IMR-90 (cell line): ENCODE measurements at regions not wholly inside any gene's neighbourhood (a gene's known extent, or its start where the extent isn't known, plus 50 kb on each side); places are given as distances from the start of the nearest gene placed in this dataset.

Source experiments
- ATAC-seq: fragments of 200-7000 bp; cut with Tn5 transposase; 2 replicates; pipeline ENCODE4 v1.9.1; 2020; ENCODE audit warnings: low read depth, mild to moderate bottlenecking, moderate library complexity
- BruUV-seq: library from RNA; stranded (reverse); fragments of 400-500 nt; replicated peaks from 2 replicates; lab custom pipeline; 2021; lab: Mats Ljungman, UMichigan
- CTCF ChIA-PET: fragments of 300-600 bp; formaldehyde crosslinking; extraction: SDS; loops from one replicate; lab custom pipeline; 2021; ENCODE audit warnings: antibody characterized with exemption; lab: Yijun Ruan, JAX
- POLR2A ChIA-PET: fragments of 300-600 bp; sonication (Branson Sonifier 250); formaldehyde crosslinking; loops from one replicate; lab custom pipeline; 2022; ENCODE audit warnings: antibody characterized with exemption; ENCODE audit not compliant: unreplicated experiment; lab: Charles Lee
- DNase-seq: peaks from one replicate; pipeline ENCODE4 v3.0.0; 2013
- H2AFZ ChIP-seq: replicated peaks from 2 replicates; pipeline ENCODE3; 2013; ENCODE audit warnings: low read length, mild to moderate bottlenecking; ENCODE audit not compliant: poor library complexity
- H2AK5ac ChIP-seq: 2 replicates; pipeline ENCODE4 v1.6.1; 2013; ENCODE audit warnings: low read depth, low read length, inconsistent platforms
- H2AK9ac ChIP-seq: replicated peaks from 2 replicates; pipeline ENCODE3; 2013; ENCODE audit warnings: mild to moderate bottlenecking, low read depth, low read length, moderate library complexity; ENCODE audit not compliant: poor library complexity
- H2BK120ac ChIP-seq: 2 replicates; pipeline ENCODE4 v1.6.1; 2013; ENCODE audit warnings: low read depth, low read length, inconsistent platforms
- H2BK15ac ChIP-seq: 3 replicates; pipeline ENCODE4 v1.6.1; 2013; ENCODE audit warnings: low read depth, low read length, inconsistent platforms
- H2BK20ac ChIP-seq: 2 replicates; pipeline ENCODE4 v1.6.1; 2013; ENCODE audit warnings: low read depth, mild to moderate bottlenecking, inconsistent platforms, low read length, moderate library complexity
- H2BK5ac ChIP-seq: 2 replicates; pipeline ENCODE4 v1.6.1; 2013; ENCODE audit warnings: mild to moderate bottlenecking, low read depth, low read length, inconsistent platforms; ENCODE audit not compliant: poor library complexity, severe bottlenecking
- H3K14ac ChIP-seq: replicated peaks from 2 replicates; pipeline ENCODE4 v1.6.1; 2013; ENCODE audit warnings: low read depth, low read length, inconsistent platforms
- H3K18ac ChIP-seq: 2 replicates; pipeline ENCODE4 v1.6.1; 2013; ENCODE audit warnings: low read depth, low read length, control low read depth
- H3K23ac ChIP-seq: 2 replicates; pipeline ENCODE4 v1.6.1; 2013; ENCODE audit warnings: low read depth, low read length, inconsistent platforms
- H3K27ac ChIP-seq: 2 replicates; pipeline ENCODE4 v1.5.1; 2013; ENCODE audit warnings: mild to moderate bottlenecking, control low read depth, low read length; ENCODE audit not compliant: insufficient read depth
- H3K27me3 ChIP-seq: 2 replicates; pipeline ENCODE4 v1.6.1; 2013; ENCODE audit warnings: low read length; ENCODE audit not compliant: control insufficient read depth, insufficient read depth
- H3K36me3 ChIP-seq: 2 replicates; pipeline ENCODE4 v1.6.1; 2013; ENCODE audit warnings: low read length, mixed read lengths; ENCODE audit not compliant: control insufficient read depth, insufficient read depth
- H3K4ac ChIP-seq: 2 replicates; pipeline ENCODE4 v1.6.1; 2013; ENCODE audit warnings: low read depth, low read length, inconsistent platforms
- H3K4me1 ChIP-seq: 2 replicates; pipeline ENCODE4 v1.6.1; 2013; ENCODE audit warnings: low read length, mixed read lengths; ENCODE audit not compliant: control insufficient read depth, insufficient read depth
- H3K4me2 ChIP-seq: 2 replicates; pipeline ENCODE4 v1.6.1; 2013; ENCODE audit warnings: low read depth, mild to moderate bottlenecking, control low read depth, low read length, moderate library complexity
- H3K4me3 ChIP-seq: 2 replicates; pipeline ENCODE4 v1.5.1; 2013; ENCODE audit warnings: low read depth, mild to moderate bottlenecking, control low read depth, low read length, moderate library complexity; ENCODE audit not compliant: insufficient read depth
- H3K56ac ChIP-seq: 2 replicates; pipeline ENCODE4 v1.6.1; 2013; ENCODE audit warnings: low read length, inconsistent platforms; ENCODE audit not compliant: insufficient read depth; ENCODE audit errors: extremely low read depth
- H3K79me1 ChIP-seq, 2 experiments: 2 replicates each; pipeline ENCODE4 v1.6.1; 2013; ENCODE audit warnings: low read length in 2 of 2, inconsistent platforms in 1 of 2, low read depth in 1 of 2
- H3K9ac ChIP-seq: 2 replicates; pipeline ENCODE4 v1.6.1; 2013; ENCODE audit warnings: low read depth, low read length, control low read depth
- H3K9me1 ChIP-seq: 2 replicates; pipeline ENCODE4 v1.6.1; 2013; ENCODE audit warnings: low read length, inconsistent platforms; ENCODE audit not compliant: insufficient read depth
- H3K9me3 ChIP-seq: 2 replicates; pipeline ENCODE4 v1.6.1; 2013; ENCODE audit warnings: low read length; ENCODE audit not compliant: control insufficient read depth, insufficient read depth
- H4K20me1 ChIP-seq: 2 replicates; pipeline ENCODE4 v1.6.1; 2013; ENCODE audit warnings: low read length, inconsistent platforms; ENCODE audit not compliant: insufficient read depth
- H4K5ac ChIP-seq: 2 replicates; pipeline ENCODE4 v1.6.1; 2013; ENCODE audit warnings: mild to moderate bottlenecking, low read depth, low read length, control low read depth
- H4K8ac ChIP-seq, 2 experiments: 2 replicates each; pipeline ENCODE4 v1.6.1; 2013; ENCODE audit warnings: low read depth in 2 of 2, low read length in 2 of 2, control low read depth in 1 of 2, inconsistent platforms in 1 of 2
- H4K91ac ChIP-seq: 2 replicates; pipeline ENCODE4 v1.6.1; 2013; ENCODE audit warnings: low read depth, low read length, inconsistent platforms; ENCODE audit not compliant: insufficient read depth
- CEBPB ChIP-seq: IDR thresholded peaks from 2 replicates; pipeline ENCODE4 v1.6.1; 2012; ENCODE audit warnings: low read depth, low read length, improper control_type of control experiment
- CHD1 ChIP-seq: IDR thresholded peaks from 2 replicates; pipeline ENCODE4 v1.6.1; 2012; ENCODE audit warnings: low read depth, low read length, improper control_type of control experiment
- CTCF ChIP-seq: conservative IDR thresholded peaks from 2 replicates; pipeline ENCODE4 v1.5.1; 2012; ENCODE audit warnings: mild to moderate bottlenecking, low read depth, low read length, improper control_type of control experiment
- FOS ChIP-seq: fragments of 150-350 bp; IDR thresholded peaks from 2 replicates; pipeline ENCODE4 v1.6.1; 2016; ENCODE audit warnings: low read depth, low read length
- MAFK ChIP-seq: IDR thresholded peaks from 2 replicates; pipeline ENCODE4 v1.6.1; 2012; ENCODE audit warnings: low read depth, low read length, improper control_type of control experiment
- MAZ ChIP-seq: IDR thresholded peaks from 2 replicates; pipeline ENCODE4 v1.6.1; 2012; ENCODE audit warnings: low read depth, mild to moderate bottlenecking, low read length, improper control_type of control experiment, moderate library complexity, borderline replicate concordance
- MXI1 ChIP-seq: IDR thresholded peaks from 2 replicates; pipeline ENCODE4 v1.6.1; 2012; ENCODE audit warnings: low read depth, mild to moderate bottlenecking, low read length, moderate library complexity, borderline replicate concordance
- NFE2L2 ChIP-seq: fragments of 150-350 bp; IDR thresholded peaks from 2 replicates; pipeline ENCODE4 v1.6.1; 2016; ENCODE audit warnings: low read depth, mild to moderate bottlenecking, low read length
- POLR2A ChIP-seq: IDR thresholded peaks from 2 replicates; pipeline ENCODE4 v1.6.1; 2012; ENCODE audit warnings: mild to moderate bottlenecking, low read depth, low read length
- RAD21 ChIP-seq: IDR thresholded peaks from 2 replicates; pipeline ENCODE4 v1.6.1; 2012; ENCODE audit warnings: low read length, improper control_type of control experiment
- RCOR1 ChIP-seq: IDR thresholded peaks from 2 replicates; pipeline ENCODE4 v1.6.1; 2012; ENCODE audit warnings: mild to moderate bottlenecking, low read length, improper control_type of control experiment; ENCODE audit not compliant: insufficient replicate concordance
- SMC3 ChIP-seq: fragments of 150-350 bp; IDR thresholded peaks from 2 replicates; pipeline ENCODE4 v1.6.1; 2016; ENCODE audit warnings: low read depth, mild to moderate bottlenecking, antibody characterized with exemption, low read length, moderate library complexity
- WGBS, 2 experiments: methylation state at CpG; one replicate each; pipeline versions ENCODE4 v1.1.5 to v1.1.7; 2013; ENCODE audit warnings: missing lambda C conversion rate in 2 of 2; ENCODE audit not compliant: insufficient read length in 1 of 2; ENCODE audit errors: extremely low coverage in 2 of 2; 5-methylcytosine and 5-hydroxymethylcytosine counted together
- dilution Hi-C: fragments of 300-500 bp; cut with HindIII; formaldehyde crosslinking; loops from one replicate; pipeline ENCODE4 v1.14.3; 2018; ENCODE audit warnings: low sequenced_read_pairs; ENCODE audit not compliant: unreplicated experiment
- in situ Hi-C: fragments of 300-500 bp; cut with MboI; formaldehyde crosslinking; loops from 3 replicates; pipeline ENCODE4 v1.14.3; 2019; ENCODE audit warnings: low sequenced_read_pairs, inconsistent platforms, mixed read lengths
- intact Hi-C: fragments of 100-400 bp; cut with micrococcal nuclease; formaldehyde crosslinking; loops from 2 replicates; pipeline ENCODE4 v1.10.0; 2022
- TF ChIP-seq, protein P1 (sequence below): fragments of 150-350 bp; IDR thresholded peaks from 2 replicates; pipeline ENCODE4 v1.6.1; 2017; ENCODE audit warnings: mild to moderate bottlenecking, antibody characterized with exemption, low read length, low read depth

GRCh38 chr2:145080426-145080825 lies 560.5 kb upstream of the ZEB2 start:
- in situ Hi-C loops, result no loop called here
- CTCF ChIA-PET, result interaction anchor here (0.7 kb wide), 1 partner anchor 24 kb away, joined by 3 read pairs; no protein-coding TSS in a partner anchor
- BruUV-seq, result no TSS peak

More at GRCh38 chr2:145080426-145080825, 560.5 kb upstream of the ZEB2 start:
- H3K56ac ChIP-seq, result no peak overlapping the region
- H3K9ac ChIP-seq, result no peak overlapping the region
- no peak overlapping the region for H4K91ac ChIP-seq
- H3K27ac ChIP-seq, result no peak overlapping the region
- no peak overlapping the region for H2BK5ac ChIP-seq
- no peak overlapping the region for H2BK20ac ChIP-seq
- no peak overlapping the region for H2BK120ac ChIP-seq
- H3K18ac ChIP-seq, result no peak overlapping the region
- no peak overlapping the region for H3K4me3 ChIP-seq
- no peaks in the 10 kb centered on the region for H3K79me1 ChIP-seq
- DNase-seq, result no peak
- no peaks in the 10 kb centered on the region for H3K4me1 ChIP-seq
- no peak overlapping the region for H3K23ac ChIP-seq
- H3K9me1 ChIP-seq, result no peaks in the 10 kb centered on the region
- H4K20me1 ChIP-seq, result no peaks in the 10 kb centered on the region
- no peak overlapping the region for H2AK5ac ChIP-seq
- no CpG with 5 or more reads among the region's 1 CpG for WGBS, 2 experiments
- H4K8ac ChIP-seq, result no peak overlapping the region
- dilution Hi-C loops, result no loop called here
- intact Hi-C loops, result no loop called here
- no peak overlapping the region for H4K5ac ChIP-seq
- no peaks in the 10 kb centered on the region for H3K9me3 ChIP-seq
- no peak for ATAC-seq
- no peak overlapping the region for H3K4ac ChIP-seq
- H2AFZ ChIP-seq, result no peak overlapping the region
- H2AK9ac ChIP-seq, result no peak overlapping the region
- no peak for TF ChIP-seq FOS
- no peak for TF ChIP-seq MAZ
- TF ChIP-seq MXI1, result no peak
- TF ChIP-seq, protein P1, sequence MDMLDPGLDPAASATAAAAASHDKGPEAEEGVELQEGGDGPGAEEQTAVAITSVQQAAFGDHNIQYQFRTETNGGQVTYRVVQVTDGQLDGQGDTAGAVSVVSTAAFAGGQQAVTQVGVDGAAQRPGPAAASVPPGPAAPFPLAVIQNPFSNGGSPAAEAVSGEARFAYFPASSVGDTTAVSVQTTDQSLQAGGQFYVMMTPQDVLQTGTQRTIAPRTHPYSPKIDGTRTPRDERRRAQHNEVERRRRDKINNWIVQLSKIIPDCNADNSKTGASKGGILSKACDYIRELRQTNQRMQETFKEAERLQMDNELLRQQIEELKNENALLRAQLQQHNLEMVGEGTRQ, result no peak
- no peak for TF ChIP-seq NFE2L2
- no peak for TF ChIP-seq POLR2A
- TF ChIP-seq CTCF, result no peak
- TF ChIP-seq RCOR1, result no peak
- TF ChIP-seq RAD21, result no peak
- TF ChIP-seq MAFK, result no peak
- TF ChIP-seq SMC3, result no peak
- no peak for TF ChIP-seq CHD1
- no peak for TF ChIP-seq CEBPB
- no peak overlapping the region for H2BK15ac ChIP-seq
- no peak overlapping the region for H3K14ac ChIP-seq
- POLR2A ChIA-PET, result no interaction called here
- H3K27me3 ChIP-seq, result no peaks in the 10 kb centered on the region
- H3K36me3 ChIP-seq, result no peaks in the 10 kb centered on the region
- no peak overlapping the region for H3K4me2 ChIP-seq
